Ishikawa (cell line): ENCODE measurements at regions not wholly inside any gene's neighbourhood (a gene's known extent, or its start where the extent isn't known, plus 50 kb on each side); places are given as distances from the start of the nearest gene placed in this dataset.

Experiments used
- CEBPB ChIP-seq: IDR thresholded peaks from 2 replicates; pipeline ENCODE4 v1.6.1; 2012
- EGR1 ChIP-seq: IDR thresholded peaks from 2 replicates; pipeline ENCODE4 v1.6.1; 2012
- EP300 ChIP-seq: IDR thresholded peaks from 2 replicates; pipeline ENCODE4 v1.6.1; 2012; ENCODE audit warnings: borderline replicate concordance
- FOXM1 ChIP-seq: IDR thresholded peaks from 2 replicates; pipeline ENCODE4 v1.6.1; 2012; ENCODE audit warnings: low read depth, borderline replicate concordance
- TAF1 ChIP-seq: IDR thresholded peaks from 2 replicates; pipeline ENCODE4 v1.6.1; 2012; ENCODE audit warnings: low read depth, mild to moderate bottlenecking
- TEAD4 ChIP-seq: IDR thresholded peaks from 2 replicates; pipeline ENCODE4 v1.6.1; 2012
- YY1 ChIP-seq: IDR thresholded peaks from 2 replicates; pipeline ENCODE4 v1.6.1; 2012; ENCODE audit warnings: low read depth
- TF ChIP-seq, protein P1 (sequence below): IDR thresholded peaks from 2 replicates; pipeline ENCODE4 v1.6.1; 2012

- TF ChIP-seq TEAD4 (no peak), EP300 (no peak), CEBPB (no peak), YY1 (no peak), TAF1 (no peak), EGR1 (no peak), FOXM1 (no peak)
- TF ChIP-seq, protein P1, sequence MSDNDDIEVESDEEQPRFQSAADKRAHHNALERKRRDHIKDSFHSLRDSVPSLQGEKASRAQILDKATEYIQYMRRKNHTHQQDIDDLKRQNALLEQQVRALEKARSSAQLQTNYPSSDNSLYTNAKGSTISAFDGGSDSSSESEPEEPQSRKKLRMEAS, result no peak
Measured at GRCh38 chr2:240306185-240306584, 129.3 kb upstream of the GPC1 start.
